Fibroblast of peridontal ligament (primary cell): ENCODE measurements at regions not wholly inside any gene's neighbourhood (a gene's known extent, or its start where the extent isn't known, plus 50 kb on each side); places are given as distances from the start of the nearest gene placed in this dataset.
"Not testable (repeated sequence)": the region's sequence is repeated elsewhere in the genome, so short reads cannot be mapped to it uniquely, and the experiment has no call there.

Experiments used
- DNase-seq: peaks from one replicate; pipeline ENCODE4 v3.0.0-alpha.2; 2010; ENCODE audit errors: extremely low read depth

DNA sequence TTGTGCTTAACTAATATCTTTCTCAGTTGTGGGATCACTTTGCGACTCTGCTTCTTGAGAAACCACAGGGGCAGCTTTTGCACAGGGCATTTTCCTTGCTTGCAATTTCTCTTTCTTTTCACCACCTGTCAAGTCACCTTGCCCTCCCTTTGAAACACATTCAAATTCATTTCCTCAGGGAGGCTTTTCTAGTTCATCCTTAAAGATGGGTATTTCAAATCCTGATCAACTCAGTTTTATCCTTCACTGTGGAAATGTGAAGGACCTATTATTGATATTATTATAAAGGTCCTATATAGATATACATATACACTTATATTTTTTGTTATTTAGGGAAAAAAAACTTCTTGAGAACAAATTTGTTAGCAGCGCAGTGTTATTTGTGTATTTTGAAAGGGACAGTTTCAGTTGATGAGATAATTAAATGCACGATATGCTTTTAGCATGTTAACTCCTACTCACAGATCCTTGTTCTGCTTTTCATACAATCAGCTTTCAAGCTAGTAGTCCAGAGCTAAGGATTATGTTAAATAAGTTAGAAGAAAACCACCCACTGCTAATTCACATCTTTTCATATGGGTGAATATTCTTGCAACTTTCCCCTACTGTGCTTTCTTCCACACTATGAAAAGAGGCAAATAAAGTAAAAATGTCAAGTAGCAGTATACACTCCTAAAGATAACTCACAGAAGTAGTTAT, 501.4 kb upstream of the RGS6 start:
- no peak for DNase-seq

DNA sequence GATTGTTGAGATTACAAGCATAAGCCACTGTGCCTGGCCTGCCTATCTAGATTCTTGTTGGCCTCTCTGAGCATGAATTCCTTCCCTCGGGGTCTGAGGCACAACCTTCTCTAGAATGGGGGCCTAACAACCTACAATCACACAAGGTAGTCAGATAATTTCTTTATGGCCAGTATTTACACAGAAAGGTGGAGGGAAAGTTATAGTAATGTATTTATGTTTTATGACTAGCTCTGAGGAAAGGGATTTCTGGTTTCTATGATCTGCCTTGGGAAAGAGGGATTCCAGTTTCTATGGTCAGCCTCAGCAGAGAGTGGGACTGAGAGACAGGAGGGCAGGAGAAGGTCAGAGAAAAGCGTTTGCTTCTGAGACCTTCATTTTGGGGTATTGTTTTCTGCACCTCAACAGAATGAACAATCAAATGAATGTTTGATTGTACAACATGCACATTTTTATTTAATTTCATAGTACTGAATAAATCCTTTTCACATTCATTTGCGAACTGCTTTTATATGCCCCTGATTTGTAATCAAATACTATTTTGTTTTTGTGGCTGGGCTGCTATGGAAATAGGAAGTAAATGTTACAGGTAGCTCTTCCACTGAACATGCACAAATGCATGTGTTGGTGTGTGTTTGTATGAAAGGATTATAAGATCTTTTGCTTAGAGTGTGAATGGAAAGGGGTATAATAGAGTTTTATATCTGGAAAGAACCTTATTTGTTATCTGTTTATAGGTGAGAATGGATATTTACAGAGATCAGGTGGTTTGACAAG, 499.7 kb upstream of the RGS6 start:
- no peak for DNase-seq

DNA sequence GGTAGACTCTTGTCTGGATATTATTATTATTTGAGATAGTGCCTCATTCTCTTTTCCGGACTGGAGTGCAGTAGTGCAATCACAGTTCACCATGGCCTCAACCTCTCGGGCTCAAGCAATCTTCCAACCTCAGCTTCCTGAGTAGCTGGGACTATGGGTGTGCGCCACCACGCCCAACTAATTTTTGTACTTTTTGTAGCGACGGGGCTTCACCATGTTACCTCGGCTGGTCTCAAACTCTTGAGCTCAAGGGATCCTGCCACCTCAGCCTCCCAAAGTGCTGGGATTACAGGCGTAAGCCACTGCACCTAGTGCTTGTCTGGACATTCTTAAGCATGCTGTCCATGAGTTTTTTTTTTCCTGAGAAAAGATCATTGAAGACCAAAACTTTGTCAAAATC, 498.9 kb upstream of the RGS6 start:
- no peak for DNase-seq

DNA sequence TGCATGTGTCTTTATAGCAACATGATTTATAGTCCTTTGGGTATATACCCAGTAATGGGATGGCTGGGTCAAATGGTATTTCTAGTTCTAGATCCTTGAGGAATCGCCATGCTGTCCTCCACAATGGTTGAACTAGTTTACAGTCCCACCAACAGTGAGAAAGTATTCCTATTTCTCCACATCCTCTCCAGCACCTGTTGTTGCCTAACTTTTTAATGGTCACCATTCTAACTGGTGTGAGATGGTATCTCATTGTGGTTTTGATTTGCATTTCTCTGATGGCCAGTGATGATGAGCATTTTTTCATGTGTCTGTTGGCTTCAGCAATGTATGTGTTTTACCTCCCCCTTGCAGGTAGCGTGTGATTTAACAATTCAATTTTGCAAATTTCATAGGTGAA, 496.6 kb upstream of the RGS6 start:
- not testable (repeated sequence) for DNase-seq

DNA sequence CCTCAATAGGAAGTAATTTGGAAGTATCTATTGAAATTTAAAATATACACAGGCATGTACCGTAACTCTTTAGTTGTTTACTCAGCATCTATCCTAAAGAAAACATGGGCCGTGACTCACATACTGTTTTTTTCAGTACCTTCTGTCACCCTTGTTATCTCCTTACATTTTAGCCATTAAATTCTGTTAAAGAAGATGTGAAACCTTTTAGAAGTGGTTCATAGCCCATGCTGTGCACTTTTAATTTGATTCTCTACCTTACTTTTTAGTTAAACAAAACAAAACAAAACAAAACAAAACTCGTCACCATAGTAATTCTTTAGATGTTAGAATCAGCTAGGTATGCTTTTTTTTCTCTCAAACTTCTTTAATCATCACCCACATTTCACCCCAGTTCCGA, 494.4 kb upstream of the RGS6 start:
- no peak for DNase-seq

DNA sequence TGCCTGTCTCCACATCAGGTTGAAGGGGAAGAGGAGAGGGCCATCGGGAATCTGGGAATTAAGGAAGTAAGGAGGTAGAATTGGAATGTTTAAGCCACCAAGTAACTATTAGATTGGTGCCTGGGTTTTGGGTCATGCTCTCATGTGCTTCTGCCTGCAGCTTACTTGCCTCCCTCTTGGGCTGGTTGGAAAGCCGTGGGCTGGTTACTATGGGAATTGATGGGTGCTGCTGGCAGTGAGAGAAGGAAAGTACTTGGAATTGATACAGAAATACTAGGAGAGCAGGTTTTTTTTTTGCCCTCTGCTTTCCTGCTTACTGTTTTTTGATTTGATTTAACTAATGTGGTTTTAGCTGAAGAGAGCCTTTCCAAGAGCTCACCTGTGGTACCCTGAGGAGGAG, 493.5 kb upstream of the RGS6 start:
- peak; percentile 34 for DNase-seq

DNA sequence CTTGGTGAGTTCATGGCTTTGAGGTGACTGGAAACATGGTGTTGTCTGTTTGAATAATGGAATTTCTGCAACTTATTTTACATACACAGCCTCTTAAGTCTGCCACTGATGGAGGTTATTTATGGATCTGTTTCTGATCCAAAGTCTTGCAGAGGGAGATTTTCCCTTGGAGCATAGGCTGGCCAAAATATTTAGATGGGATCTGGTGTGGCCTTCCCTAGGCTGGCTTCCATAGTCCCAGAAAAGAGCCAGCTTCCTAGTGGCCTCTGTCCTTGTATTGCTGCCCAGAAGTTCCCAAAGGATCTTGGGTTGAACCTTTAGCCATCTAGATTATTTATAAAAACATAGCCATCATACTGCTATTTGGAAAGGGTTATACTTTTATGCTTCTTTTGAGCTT, 491.1 kb upstream of the RGS6 start:
- DNase-seq, result peak; percentile 15

DNA sequence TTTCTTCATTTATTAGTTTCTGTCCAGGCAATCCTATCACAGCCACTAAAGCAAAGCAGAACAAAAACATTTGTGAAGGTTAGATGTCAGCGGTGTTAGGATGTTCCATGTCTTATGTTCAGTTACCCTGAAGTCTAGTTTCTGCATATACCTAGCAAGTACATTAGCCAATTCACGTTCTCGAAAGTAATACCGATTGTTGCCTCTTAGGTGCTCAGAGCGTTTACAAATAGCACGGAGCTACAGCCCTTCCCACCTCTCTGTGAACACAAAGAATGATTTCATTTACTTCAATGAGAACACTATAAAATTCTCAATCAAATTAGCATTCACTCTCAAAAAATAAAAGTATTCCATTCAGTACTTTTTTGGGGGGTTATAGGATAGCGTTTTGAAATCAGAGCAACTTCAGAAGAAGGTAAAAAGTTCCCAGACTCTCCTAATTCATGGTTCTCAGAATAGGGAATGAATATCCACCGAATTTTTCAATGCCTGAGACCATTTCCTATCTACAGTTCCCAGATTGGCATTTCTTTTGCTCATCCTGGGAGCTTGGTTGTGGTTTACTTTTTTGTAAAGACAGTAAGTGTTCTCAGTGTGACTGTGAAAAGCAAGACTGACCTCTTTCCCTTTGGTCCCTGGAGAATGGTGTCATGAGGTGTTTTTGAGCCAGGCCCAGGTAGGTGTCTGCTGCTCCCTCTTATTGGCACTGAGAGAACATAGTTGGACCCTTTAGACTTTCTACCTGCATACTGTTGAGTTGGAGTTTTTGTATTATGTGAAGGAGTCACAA, 488.0 kb upstream of the RGS6 start:
- DNase-seq, result no peak

DNA sequence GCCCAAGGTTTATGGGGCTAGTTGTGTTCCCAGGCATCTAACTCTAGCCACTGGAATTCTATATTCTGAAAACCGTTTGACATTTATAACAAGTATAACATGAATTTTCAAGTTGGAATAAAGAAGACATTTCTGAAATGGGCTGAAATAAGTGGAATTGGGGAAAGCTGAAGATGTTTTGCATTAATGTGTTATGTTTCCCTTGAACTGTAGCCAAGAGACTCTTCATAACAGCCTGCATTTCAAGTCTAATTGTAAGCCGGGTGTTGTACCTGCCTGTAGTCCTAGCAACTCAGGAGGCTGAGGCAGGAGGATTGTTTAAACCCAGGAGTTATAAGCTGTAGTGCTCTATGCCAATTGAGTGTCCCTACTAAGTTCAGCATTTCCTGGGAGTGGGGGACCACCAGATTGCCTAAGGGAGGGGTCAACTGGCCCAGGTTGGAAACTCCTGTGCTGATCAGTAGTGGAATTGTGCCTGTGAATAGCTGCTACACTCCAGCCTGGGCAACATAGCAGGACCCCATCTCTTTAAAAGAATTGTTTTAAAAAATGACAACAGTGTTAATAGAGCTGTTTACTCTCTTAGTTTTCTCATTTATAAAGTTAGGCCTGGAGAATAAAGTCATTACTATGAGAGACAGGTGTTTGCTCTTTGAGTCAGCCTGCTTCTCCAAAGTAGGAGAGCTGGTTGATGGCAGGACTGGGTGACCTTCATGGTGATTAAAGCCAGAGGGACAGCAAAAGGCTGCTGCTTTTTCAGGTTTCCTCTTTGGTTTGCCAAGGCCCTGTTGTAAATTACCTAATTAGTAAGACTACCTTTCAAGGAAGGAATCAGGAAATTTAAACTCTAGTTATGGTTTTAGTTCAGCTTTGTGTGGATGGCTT, 483.6 kb upstream of the RGS6 start:
- DNase-seq, result peak; percentile 40

DNA sequence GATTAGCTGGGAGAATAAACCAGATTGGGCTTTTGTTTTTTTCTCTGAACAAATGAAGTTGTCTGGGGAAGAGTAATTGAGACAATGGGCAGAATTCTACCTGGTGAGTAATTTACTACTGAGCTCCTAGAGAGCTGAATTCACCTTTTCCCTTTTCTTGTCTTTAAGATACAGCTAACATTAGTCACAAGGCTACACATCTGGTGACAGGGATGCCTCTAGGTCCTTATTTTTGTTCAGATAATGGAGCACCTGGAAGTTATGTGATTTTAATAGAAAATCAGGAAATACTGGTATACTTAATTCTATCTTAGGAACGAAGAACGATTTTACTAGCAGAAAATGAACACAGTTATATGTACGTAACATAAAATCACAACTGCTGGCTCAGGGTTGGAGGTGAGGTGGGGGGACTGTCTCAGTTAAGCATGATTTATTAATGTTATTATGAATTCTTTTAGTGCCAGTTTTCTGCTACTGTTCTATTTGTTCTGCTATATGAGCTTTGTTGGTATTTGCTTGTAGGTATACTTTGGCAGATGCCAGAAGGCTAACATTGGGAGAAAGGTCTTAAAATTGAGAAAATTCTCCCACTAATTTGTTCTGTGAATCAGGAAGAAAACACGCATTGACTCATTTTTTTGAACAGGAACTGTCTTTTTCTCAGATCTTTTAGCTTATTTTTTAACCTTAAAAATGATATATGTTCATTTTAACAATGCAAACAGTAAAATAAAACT, 482.7 kb upstream of the RGS6 start:
- no peak for DNase-seq

DNA sequence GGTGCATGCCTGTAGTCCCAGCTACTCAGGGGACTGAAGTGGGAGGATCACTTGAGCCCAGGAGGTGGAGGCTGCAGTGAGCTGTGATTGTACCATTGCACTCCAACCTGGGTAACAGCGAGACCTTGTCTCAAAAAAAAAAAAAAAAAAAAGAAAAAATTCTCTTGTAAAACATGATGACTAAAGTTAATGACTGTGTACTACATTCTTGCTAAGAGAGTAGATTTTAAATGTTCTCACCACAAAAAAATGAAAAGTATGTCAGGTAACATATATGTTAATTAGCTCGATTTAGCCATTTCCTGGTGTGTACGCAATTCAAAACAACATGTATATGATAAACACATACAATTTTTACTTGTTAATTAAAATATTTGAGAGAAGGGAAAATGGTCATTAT, 480.7 kb upstream of the RGS6 start:
- DNase-seq, result no peak

DNA sequence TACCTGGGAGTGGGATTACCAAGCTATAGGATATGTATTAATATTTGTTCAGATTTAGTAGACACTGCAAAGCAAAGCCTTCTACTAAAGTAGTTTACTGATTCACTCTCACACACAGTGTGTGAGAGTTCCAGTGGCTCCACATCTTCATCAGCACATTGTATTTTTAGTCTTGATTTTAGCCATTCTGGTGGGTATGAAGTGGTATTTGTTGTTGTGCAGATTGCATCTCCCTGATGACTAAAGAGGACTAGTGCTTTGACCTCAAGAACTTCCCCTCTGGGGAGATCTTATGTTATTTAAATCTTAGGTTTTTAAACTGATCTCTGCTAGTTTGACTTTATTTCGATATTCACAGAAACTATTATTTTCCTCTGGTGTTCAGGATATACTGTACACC, 479.7 kb upstream of the RGS6 start:
- no peak for DNase-seq

DNA sequence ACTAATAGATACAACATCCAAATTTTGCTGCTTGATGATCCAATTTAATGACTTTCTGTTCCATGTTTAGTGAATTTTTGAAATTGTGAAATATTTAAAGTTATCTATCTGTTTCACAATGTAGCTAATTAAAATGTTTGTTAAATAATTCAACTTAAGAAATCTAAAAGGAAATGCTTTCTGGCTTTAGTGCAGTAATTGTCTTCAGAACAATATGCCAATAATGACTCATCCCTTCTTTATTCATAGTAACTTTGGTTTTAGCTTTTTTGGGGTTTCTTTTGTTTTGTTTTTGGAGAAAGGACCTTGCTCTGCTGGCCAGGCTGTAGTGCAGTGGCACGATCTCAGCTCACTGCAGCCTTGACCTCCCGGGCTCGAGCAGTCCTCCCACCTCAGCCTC, 479.2 kb upstream of the RGS6 start:
- peak; percentile 44 for DNase-seq

DNA sequence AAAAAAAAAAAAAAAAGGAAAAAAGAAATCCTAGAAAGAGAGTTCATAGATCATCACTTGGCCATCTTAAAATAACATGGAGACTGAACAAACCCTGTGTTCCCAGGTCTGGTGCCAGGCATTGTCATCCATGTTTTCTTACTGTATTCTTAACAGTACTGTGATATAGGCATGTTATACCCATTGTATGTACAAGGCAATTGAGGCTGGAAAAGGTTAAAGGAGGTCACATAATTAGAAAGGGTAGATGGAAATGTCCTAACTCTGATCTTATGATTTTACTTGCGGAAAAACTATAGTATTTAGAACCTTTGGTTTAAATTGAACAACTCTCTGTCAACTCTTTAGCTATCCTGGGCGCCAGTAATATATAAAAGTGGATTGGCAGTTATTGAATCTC, 478.2 kb upstream of the RGS6 start:
- DNase-seq, result no peak

DNA sequence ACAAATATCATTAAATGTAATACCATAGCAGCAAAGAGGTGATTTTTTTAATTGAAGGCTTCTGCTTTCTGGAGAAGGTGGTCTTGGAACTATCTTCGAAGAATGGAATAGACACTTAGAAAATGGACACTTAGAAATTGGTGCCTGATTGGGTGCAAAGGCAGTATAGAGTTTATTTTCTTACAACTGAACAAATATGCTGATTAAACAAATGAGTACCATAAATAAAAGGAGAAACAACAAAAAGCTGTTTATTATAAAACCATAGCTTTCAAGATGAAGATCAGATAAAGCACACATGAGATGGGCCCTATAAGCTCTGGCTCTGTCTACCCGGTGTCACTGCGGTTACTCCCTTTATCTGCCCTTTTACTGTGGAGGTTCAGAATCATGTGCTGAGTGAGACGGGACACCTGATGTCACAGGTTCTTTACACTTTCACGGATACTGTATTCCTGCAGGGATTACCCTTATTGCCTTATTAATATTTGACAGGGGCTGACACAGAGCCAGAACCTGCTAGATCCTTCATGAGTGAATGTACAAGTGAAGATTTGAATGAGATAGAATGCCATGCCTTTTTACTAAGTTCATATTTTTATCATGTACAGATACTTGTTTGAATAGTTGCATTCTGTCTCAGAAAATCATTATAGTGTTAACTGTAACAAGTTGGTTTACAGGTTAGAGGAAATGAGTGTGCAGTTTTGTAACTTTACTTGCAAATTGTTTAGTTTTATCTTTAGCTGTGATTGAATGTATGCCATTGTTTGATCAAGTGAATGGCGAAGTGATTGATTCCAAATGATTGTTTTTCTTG, 477.5 kb upstream of the RGS6 start:
- no peak for DNase-seq

DNA sequence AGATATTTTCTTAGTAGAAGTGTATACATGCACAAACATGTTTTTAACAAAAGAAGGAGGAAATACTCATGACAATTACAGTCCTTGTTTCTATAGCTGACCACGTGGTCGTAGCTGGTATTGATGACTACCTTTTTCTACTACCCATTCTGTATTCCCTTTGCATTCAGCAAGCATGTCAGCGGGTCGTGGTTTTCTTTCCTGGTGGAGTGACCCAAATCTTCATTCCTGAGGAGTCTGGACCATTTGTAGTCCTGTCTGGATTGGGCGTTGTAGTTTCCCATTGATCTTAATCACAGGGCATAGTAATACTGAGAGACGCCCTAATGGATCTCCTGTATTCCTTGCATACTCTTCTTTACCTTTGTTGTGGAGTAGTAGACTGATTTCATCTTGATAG, 472.1 kb upstream of the RGS6 start:
- no peak for DNase-seq

DNA sequence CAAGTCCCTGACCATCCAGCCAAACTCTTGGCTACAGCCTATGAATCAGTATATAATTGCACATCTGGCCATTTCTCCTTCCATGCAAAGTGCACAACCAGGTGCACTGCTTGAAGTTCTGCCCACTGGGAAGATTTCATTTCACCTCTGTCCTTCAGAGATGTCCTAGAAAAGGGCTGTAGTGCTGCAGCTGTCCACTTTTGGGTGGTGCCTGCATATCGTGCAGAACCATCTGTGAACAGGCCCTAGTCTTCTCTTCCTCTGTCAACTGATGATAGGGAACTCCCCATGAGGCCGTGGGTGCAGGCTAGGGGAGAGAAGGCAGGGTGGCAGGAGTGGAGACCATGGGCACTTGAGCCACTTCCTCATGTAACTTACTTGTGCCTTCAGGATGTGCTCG, 470.6 kb upstream of the RGS6 start:
- not testable (repeated sequence) for DNase-seq

DNA sequence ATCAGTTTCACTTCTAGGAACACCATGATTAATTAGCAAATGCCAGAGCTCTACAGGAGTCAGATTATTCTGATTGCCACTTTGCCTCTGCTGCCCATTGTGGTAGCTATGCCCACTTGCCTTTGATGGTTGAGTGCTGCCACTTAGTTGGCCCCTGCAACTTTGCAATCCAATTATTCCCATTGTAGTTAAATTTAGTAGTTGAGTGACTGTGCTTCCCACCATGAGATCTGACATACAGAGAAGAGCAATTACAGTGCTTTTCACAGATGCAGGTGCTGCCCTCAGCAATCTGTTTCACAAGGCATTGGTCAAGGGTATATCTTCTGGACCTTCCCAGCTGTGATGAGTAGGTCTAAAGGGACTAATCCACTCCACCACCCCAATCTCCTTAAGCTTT, 468.4 kb upstream of the RGS6 start:
- DNase-seq, result no peak

DNA sequence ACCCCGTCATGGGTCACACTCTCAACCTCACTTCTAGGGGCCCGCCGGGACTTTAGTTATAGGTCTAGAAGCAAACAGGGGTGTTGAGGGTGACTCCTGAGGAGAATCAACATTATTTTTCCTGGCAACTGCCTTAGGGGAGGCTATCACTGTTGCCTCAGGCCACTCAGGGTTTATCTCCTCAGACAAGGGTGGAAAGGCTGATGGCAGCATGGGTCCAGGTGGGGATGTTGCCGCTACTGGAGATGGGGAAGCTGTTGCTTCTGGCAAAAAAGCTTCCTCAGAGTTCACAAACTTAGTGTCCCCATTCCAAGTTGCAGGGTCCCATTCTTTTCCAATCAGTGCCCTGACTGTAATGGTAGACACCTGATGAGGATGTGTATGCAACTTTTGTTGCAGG, 467.4 kb upstream of the RGS6 start:
- DNase-seq, result no peak

DNA sequence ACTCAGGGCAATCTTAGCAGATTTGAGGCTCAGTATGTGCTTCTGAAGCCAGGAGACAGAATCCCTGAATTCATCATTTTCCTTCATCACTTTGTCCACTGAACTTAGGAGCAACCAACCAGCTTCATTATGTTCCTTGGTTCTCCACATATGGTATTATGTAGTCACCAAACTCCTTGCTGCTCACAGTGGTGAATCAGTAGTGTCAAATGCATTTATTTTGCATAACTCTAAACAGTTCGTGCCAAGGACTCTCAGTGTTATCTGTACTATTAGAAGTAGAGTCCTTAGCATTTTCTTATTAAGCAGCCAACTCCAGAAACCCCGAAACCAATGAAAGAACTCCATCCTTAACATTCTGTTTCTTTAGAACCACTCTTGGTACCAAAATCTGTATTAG, 466.9 kb upstream of the RGS6 start:
- DNase-seq, result no peak
